Gastrocnemius medialis (tissue), 4 donors: ENCODE measurements at regions not wholly inside any gene's neighbourhood (a gene's known extent, or its start where the extent isn't known, plus 50 kb on each side); places are given as distances from the start of the nearest gene placed in this dataset.

Experiments
- CTCF ChIP-seq, 5 experiments: fragments of 450-650 bp in 3 of 5; fragments of 200-600 bp in 2 of 5; sonication (generic) in 2 of 5; IDR thresholded peaks in 4 of 5; conservative IDR thresholded peaks in 1 of 5; 1 replicate in 4 of 5; 2 replicates in 1 of 5; pipeline ENCODE4 v1.5.1; 2016 to 2019; ENCODE audit warnings: antibody characterized with exemption in 5 of 5, mild to moderate bottlenecking in 3 of 5, moderate library complexity in 3 of 5
- POLR2A ChIP-seq, 2 donors: fragments of 450-650 bp; IDR thresholded peaks; one replicate each; pipeline ENCODE4 v1.6.1; 2017; ENCODE audit warnings: antibody characterized with exemption in 2 of 2, mild to moderate bottlenecking in 2 of 2, moderate library complexity in 2 of 2

- TF ChIP-seq CTCF (IDR thresholded peaks at IDR 0.05 in 4 of 5, conservative IDR thresholded peaks at IDR 0.05 in 1 of 5), result no peak
- no peak for TF ChIP-seq POLR2A (IDR thresholded peaks at IDR 0.05)
These were observed 54.5 kb upstream of the LCTL start for GRCh38 chr15:66620341-66620740.
